ENCODE measurements at regions not wholly inside any gene's neighbourhood (a gene's known extent, or its start where the extent isn't known, plus 50 kb on each side); places are given as distances from the start of the nearest gene placed in this dataset.

DNA sequence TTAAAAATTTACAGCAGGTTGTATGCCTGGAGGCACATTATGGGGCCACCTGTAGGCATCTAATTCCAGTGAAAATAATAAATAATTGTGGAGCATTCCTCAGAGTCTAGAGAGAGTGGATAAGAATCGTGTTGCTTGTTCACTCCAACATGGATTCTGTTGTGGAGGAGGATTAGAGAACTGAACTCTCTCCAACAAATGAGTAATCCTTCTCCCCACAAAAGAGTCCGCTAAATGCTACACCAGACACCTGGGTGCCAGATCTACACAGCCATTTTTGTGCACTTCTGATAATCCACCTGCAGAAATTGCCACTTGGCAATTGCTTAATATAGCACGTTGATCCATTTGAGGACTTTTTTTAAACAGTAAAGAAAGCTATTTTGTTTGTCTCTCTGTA, 113.7 kb upstream of the DPYD start:
- TF ChIP-seq ARNT (IDR thresholded peaks at IDR 0.05) (no peak), TARDBP (IDR thresholded peaks at IDR 0.05) (no peak), CTBP1 (IDR thresholded peaks at IDR 0.05; ENCODE audit: borderline replicate concordance) (no peak)
